Left renal pelvis (tissue), 4 donors: ENCODE measurements at regions not wholly inside any gene's neighbourhood (a gene's known extent, or its start where the extent isn't known, plus 50 kb on each side); places are given as distances from the start of the nearest gene placed in this dataset.
A peak's percentile ranks its signal among the peaks of the same experiment; 100 is the strongest.
"Not testable (repeated sequence)": the region's sequence is repeated elsewhere in the genome, so short reads cannot be mapped to it uniquely, and the experiment has no call there.

ENCODE experiments used
- DNase-seq, 4 donors: peaks; one replicate each; pipeline ENCODE4 v3.0.0-alpha.2; 2013; ENCODE audit warnings: low read depth in 4 of 4, low spot score in 3 of 4

GRCh38 chr6:111925296-111925695, 52.0 kb upstream of the FYN start:
- DNase-seq, result no peak

GRCh38 chr6:111926731-111927302, 53.6 kb upstream of the FYN start:
- DNase-seq, result no peak

GRCh38 chr6:111927321-111927720, 54.1 kb upstream of the FYN start:
- no peak for DNase-seq

- DNase-seq, result no peak
These were observed 54.9 kb upstream of the FYN start for GRCh38 chr6:111928139-111928538.

GRCh38 chr6:111934611-111935010, 61.4 kb upstream of the FYN start:
- DNase-seq, result not testable (repeated sequence)

GRCh38 chr6:111936718-111937117, 63.5 kb upstream of the FYN start:
- DNase-seq, result no peak

GRCh38 chr6:111938710-111939109, 65.5 kb upstream of the FYN start:
- DNase-seq, result no peak

- no peak for DNase-seq
These were observed 66.7 kb upstream of the FYN start for GRCh38 chr6:111939902-111940301.

GRCh38 chr6:111940801-111941200, 67.5 kb upstream of the FYN start:
- DNase-seq, result no peak

- no peak for DNase-seq
These were observed 68.6 kb upstream of the FYN start for GRCh38 chr6:111941686-111942330.

- no peak for DNase-seq
These were observed 69.3 kb upstream of the FYN start for GRCh38 chr6:111942561-111942960.

GRCh38 chr6:111943266-111943665, 70.0 kb upstream of the FYN start:
- no peak for DNase-seq

GRCh38 chr6:111943726-111944125, 70.5 kb upstream of the FYN start:
- DNase-seq, result no peak

- DNase-seq, result no peak
These were observed 71.3 kb upstream of the FYN start for GRCh38 chr6:111944541-111944940.

GRCh38 chr6:111949546-111949945, 76.3 kb upstream of the FYN start:
- DNase-seq, result no peak

GRCh38 chr6:111949984-111950383, 76.7 kb upstream of the FYN start:
- not testable (repeated sequence) for DNase-seq

GRCh38 chr6:111950661-111951496, 77.6 kb upstream of the FYN start:
- DNase-seq, result peak in 3 of 4 donors; percentile 58 to 72 (median 61)

GRCh38 chr6:111951497-111952085, 78.3 kb upstream of the FYN start:
- DNase-seq, result no peak

- DNase-seq, result no peak
These were observed 79.0 kb upstream of the FYN start for GRCh38 chr6:111952274-111952673.

GRCh38 chr6:111952821-111953540, 79.7 kb upstream of the FYN start:
- DNase-seq, result no peak

- no peak for DNase-seq
These were observed 82.8 kb upstream of the FYN start for GRCh38 chr6:111956098-111956497.
